ENCODE measurements at regions not wholly inside any gene's neighbourhood (a gene's known extent, or its start where the extent isn't known, plus 50 kb on each side); places are given as distances from the start of the nearest gene placed in this dataset.

- TF ChIP-seq CTCF (IDR thresholded peaks at IDR 0.05; ENCODE audit: insufficient read depth, low read length, missing control alignments) = no peak
- ChIA-PET POLR2A (no interaction called here), CTCF (interaction anchor here (0.9 kb wide), 1 partner anchor 112 kb away, joined by 3 read pairs; no protein-coding TSS in a partner anchor)
- no peak overlapping the region for H3K4me3 ChIP-seq (ENCODE audit: low read depth, low read length)
- DNase-seq (ENCODE audit: low read depth, low spot score) = no peak
Measured at GRCh38 chr6:23388086-23388783, 737.8 kb upstream of the NRSN1 start.

- POLR2A ChIA-PET = no interaction called here
- H3K4me3 ChIP-seq (ENCODE audit: low read depth, low read length) = no peak overlapping the region
- DNase-seq (ENCODE audit: low read depth, low spot score) = no peak
- CTCF ChIA-PET = no interaction called here
- TF ChIP-seq CTCF (IDR thresholded peaks at IDR 0.05; ENCODE audit: insufficient read depth, low read length, missing control alignments) = no peak
Measured at GRCh38 chr6:23389386-23389785, 736.6 kb upstream of the NRSN1 start.

GRCh38 chr6:23390221-23390620 lies 735.8 kb upstream of the NRSN1 start:
- no peak for DNase-seq (ENCODE audit: low read depth, low spot score)
- H3K4me3 ChIP-seq (ENCODE audit: low read depth, low read length) = no peak overlapping the region
- ChIA-PET POLR2A (no interaction called here), CTCF (no interaction called here)
- no peak for TF ChIP-seq CTCF (IDR thresholded peaks at IDR 0.05; ENCODE audit: insufficient read depth, low read length, missing control alignments)

- ChIA-PET CTCF (no interaction called here), POLR2A (no interaction called here)
- no peak overlapping the region for H3K4me3 ChIP-seq (ENCODE audit: low read depth, low read length)
Measured at GRCh38 chr6:23394681-23395080, 731.3 kb upstream of the NRSN1 start.

GRCh38 chr6:23395381-23395780 lies 730.6 kb upstream of the NRSN1 start:
- CTCF ChIA-PET = no interaction called here
- POLR2A ChIA-PET = no interaction called here
- no peak for TF ChIP-seq CTCF (IDR thresholded peaks at IDR 0.05; ENCODE audit: insufficient read depth, low read length, missing control alignments)
- H3K4me3 ChIP-seq (ENCODE audit: low read depth, low read length) = no peak overlapping the region
- no peak for DNase-seq (ENCODE audit: low read depth, low spot score)

More at GRCh38 chr6:23394681-23395080, 731.3 kb upstream of the NRSN1 start:
- no peak for DNase-seq (ENCODE audit: low read depth, low spot score)
- TF ChIP-seq CTCF (IDR thresholded peaks at IDR 0.05; ENCODE audit: insufficient read depth, low read length, missing control alignments) = no peak

- CTCF ChIA-PET = interaction anchor here (0.8 kb wide), 1 partner anchor 17 kb away, joined by 3 read pairs; no protein-coding TSS in a partner anchor
- POLR2A ChIA-PET = no interaction called here
- DNase-seq (ENCODE audit: low read depth, low spot score) = no peak
- no peak for TF ChIP-seq CTCF (IDR thresholded peaks at IDR 0.05; ENCODE audit: insufficient read depth, low read length, missing control alignments)
- no peak overlapping the region for H3K4me3 ChIP-seq (ENCODE audit: low read depth, low read length)
Measured at GRCh38 chr6:23396949-23397348, 729.1 kb upstream of the NRSN1 start.
